ENCODE measurements at regions not wholly inside any gene's neighbourhood (a gene's known extent, or its start where the extent isn't known, plus 50 kb on each side); places are given as distances from the start of the nearest gene placed in this dataset.

GRCh38 chr7:115704884-115705283 is 325.7 kb downstream of the TFEC start:
- no peak for DNase-seq

DNA sequence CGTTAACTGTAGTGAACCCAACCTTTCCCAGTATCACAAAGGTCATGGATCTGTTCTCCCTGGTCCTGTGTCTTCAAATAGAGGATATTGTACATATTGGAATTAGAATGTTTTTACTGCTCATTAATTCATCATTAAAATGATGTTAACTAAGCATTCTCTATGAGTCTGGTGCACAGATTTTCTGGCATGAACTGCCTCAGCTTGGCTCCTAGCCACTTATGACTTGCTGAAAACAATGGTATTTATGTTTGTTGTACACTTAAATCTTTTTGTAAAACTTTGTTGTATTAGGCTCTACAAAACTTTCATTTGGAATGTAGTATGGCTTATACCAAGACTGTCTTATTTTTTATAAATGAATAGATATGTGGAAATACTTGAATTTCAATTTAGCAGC is 329.4 kb downstream of the TFEC start:
- DNase-seq = no peak

DNA sequence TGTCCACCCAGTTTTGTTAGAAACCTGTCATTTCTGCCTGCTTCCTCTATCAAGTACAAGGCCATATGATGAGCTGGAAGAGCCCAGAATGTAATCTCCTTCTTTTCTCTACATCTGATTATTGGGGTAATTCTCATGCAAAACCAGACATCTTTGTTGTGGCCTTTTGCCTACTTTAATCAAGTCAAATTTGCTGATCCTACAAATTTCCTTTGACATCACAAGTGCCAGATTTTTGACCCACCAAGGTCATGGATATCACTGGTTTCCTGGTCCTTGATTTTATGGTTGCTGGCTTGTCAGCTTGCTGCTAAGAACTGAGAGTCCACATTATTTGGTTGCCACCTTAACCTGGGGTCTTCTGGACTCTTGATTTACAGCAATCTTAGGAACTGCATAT is 336.1 kb downstream of the TFEC start:
- no peak for DNase-seq

DNA sequence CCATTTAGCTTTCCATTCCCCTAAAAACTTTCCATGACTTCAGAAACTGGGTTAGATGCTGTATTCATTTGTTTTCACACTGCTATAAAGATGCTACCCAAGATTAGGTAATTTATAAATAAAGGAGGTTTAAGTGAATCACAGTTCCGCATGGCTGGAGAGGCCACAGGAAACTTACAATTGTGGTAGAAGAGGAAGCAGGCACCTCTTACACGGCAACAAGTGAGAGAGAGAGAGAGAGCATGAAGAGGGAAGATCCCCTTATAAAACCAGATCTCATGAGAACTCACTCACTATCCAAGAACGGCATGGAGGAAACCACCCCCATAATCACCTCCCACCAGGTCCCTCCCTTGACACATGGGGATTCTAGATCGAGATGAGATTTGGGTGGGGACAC is 336.8 kb downstream of the TFEC start:
- no peak for DNase-seq

DNA sequence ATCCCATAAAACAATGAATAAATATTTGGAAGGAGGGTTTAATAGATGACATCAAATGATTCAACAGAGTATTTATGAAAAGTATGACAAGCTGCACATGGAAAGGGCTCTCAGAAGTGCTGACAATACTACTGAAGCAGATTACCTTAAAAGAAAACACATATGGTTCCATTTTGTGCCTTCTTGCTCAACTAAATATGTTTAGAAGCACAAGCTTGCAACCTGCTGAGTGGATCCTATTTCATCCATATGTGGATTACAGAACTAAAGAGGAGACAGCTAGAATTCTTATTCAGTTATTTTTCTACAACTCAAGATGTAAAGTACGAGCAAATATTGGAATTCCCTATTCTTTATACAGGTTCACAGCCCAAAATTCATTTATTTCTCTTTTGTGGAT is 340.6 kb downstream of the TFEC start:
- DNase-seq = no peak

- DNase-seq = no peak
Measured at GRCh38 chr7:115683093-115683492, 347.5 kb downstream of the TFEC start.

DNA sequence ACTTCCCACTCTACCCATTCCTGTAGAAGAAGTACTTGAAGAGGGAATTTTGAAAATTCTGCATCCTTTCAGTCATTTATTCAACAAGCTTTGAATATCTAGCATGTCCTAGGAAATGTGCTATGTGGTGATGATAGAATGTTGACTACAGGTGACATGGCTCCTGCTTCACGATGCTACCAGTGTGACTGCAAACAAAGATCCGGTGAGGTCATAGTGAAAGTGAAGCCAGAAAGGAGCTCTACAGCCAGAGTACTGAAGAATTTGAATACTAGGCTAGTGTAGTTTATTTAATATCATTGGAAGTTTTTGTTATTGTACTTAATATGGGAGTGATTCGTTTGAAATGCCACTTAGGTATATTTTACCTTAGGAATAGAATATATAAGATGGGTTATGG is 348.1 kb downstream of the TFEC start:
- no peak for DNase-seq

GRCh38 chr7:115680921-115681320 is 349.6 kb downstream of the TFEC start:
- DNase-seq = no peak

DNA sequence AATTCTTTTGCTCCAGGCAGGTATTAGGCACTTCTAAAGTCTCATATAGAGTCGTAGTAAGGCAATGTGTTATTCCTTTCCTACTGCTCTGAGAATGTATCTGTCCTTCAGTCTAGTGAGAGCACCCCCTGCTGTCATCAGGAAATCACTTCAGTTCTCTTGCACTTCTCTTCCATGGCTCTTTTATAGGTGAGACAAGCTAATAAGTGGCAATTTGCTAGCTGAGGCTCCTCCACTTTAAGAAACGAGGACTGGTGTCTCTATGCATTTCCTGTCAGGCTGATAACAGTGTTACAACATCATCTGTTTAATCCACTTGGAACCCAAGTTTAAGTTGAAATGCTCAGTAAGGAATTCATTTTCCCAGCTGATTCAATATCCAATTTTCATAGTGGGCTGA is 350.6 kb downstream of the TFEC start:
- peak; percentile 4 for DNase-seq

GRCh38 chr7:115679423-115679822 is 351.1 kb downstream of the TFEC start:
- DNase-seq = no peak

DNA sequence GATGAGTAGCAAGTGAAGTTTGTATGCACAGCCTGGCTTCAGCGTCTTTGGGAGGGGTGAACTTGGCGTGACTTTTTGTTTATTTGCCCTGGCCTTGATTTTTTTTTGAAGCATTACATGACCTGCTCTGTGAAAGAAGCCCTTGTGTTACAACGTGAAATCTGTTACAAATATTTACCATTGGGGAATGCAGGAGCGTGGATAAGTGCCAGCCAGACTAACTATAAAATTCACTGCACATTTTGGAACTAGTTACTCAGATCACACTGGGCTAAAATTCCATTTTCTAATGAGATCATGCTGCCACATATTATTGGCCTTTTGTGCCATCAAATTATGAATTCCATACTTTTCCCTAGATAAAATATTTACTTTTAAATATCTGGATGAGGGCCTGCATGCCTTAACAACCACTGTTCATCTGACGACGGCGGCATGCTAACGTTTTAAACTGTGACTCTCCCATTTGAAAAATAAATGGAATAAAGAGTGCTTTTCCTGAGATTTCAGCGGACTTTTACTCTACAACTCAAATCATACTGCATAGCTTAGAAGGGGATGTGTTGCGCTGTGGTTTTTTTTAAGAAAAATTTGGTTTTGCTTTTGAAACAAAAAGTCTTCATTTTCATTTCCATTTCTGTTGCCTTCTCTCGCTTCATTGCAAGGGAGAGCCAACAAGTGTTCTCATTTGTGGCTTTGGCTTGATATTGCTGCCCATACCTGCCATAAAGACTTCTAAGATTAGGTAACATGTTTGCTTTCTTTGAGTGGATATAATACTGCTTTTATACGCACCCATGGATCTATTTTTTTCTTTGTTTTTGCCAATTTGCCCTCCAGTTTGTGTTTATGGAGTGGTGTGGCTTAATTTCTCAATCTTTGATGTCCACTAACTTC is 352.2 kb downstream of the TFEC start:
- no peak for DNase-seq

GRCh38 chr7:115676707-115677106 is 353.9 kb downstream of the TFEC start:
- DNase-seq = no peak

DNA sequence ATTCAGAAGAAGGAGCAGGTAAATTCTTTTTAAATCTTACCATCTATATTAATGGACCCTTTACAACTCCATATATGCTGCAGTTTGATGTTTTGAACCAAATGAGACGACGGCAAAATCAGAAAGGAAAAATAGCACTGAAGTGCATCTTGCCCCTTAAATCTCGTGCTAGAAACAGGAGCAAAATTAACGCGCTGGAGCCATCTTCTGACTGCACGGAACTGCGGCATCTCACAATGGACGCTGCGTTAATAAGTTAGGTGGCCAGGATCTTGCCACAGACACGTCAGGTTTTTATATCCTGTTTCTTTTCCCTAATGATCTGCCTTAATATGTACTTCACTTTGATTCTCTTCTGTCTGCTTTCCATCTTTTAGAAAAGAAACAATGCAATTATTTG is 354.5 kb downstream of the TFEC start:
- DNase-seq = no peak

GRCh38 chr7:115674467-115675024 is 356.0 kb downstream of the TFEC start:
- DNase-seq = no peak

DNA sequence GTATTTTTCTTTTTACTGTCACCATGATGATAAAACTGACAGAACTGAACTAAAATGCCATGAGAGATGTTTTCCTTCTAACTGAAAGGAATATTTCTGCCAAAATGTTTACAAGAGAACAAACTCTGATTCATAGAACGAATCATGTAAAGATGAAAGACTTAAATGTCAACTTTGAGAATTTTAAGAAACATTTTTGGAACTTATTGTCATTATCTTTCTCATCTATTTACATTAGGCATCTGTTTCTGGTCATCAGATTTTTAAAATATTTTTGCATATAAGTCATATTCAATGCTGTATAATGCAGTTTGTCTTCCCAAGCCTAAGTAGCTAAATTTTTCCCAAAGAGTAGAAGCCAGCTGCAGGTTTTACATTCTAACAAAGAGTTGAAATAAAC is 358.5 kb downstream of the TFEC start:
- no peak for DNase-seq

- DNase-seq = no peak
Measured at GRCh38 chr7:115662676-115663075, 367.9 kb downstream of the TFEC start.

- no peak for DNase-seq
Measured at GRCh38 chr7:115662120-115662519, 368.4 kb downstream of the TFEC start.

DNA sequence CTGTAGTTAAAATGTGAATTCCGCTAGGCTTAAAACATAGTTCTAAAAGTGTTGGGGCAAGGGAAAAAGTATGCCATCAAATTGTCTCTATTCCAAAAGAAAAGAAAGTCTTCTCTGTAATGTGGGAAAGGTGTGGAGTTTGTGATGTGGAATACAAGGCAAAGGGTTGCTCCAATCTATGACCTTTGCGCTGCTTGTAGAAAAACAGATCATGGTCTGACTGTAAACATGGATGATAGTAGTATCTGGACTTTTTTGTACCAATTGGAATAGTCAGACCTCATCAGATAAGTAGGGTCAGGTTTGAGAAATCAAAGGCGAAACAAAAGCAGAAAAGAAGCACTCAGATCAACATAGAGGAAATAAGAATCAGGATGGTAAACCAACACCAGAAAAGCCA is 372.3 kb downstream of the TFEC start:
- no peak for DNase-seq

- no peak for DNase-seq
Measured at GRCh38 chr7:115654384-115655214, 376.0 kb downstream of the TFEC start.

GRCh38 chr7:115649429-115649828 is 381.1 kb downstream of the TFEC start:
- DNase-seq = no peak

- no peak for DNase-seq
Measured at GRCh38 chr7:115647712-115648111, 382.9 kb downstream of the TFEC start.

DNA sequence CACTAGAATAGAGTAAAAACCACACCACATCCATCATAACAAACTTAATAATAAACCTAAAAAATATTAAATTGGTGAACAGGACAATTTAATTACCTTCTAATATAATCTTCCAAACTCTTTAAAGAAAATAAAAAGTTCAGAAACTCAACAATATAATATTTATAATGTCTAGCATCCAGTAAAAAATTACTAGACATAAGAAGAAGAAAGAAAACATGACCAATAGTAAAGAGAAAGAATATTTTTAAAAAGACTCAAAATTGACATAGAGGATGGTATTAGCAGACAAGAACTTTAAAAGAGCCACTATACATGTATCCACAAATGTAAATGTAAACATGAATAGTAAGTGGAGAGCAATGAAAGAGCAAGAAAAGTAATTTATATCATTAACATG is 388.4 kb downstream of the TFEC start:
- DNase-seq = no peak

DNA sequence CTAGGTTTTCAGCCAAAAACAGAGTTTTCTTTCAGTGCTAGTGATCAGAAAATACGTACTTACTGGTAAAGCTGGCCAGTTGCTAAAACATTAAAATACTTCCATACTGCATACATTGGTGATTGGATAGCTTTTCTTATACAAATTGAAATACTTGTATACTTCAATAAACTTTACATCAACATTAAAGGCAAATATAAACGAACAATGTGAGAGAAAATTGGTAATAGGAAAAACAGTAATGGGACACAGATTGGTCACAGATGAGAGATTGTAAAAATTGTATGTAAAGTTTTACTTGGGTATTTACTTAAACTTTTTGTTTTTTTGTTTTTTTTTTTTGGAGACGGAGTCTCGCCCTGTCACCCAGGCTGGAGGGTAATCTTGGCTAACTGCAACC is 391.7 kb downstream of the TFEC start:
- DNase-seq = no peak

GRCh38 chr7:115637128-115637527 is 393.4 kb downstream of the TFEC start:
- DNase-seq = no peak
